Lung (tissue), 11 donors: ENCODE measurements at regions not wholly inside any gene's neighbourhood (a gene's known extent, or its start where the extent isn't known, plus 50 kb on each side); places are given as distances from the start of the nearest gene placed in this dataset.

Source experiments
- ATAC-seq: fragments of 200-7000 bp; cut with Tn5 transposase; one replicate; pipeline ENCODE4 v1.9.1; 2020; ENCODE audit warnings: moderate number of reproducible peaks; ENCODE audit not compliant: insufficient read depth, low FRiP score
- DNase-seq, 3 donors: peaks; one replicate each; pipeline ENCODE4 v3.0.0-alpha.2; 2013 to 2017
- H3K27ac ChIP-seq, 2 donors: one replicate each; pipeline ENCODE4 v1.5.1; 2013; ENCODE audit warnings: mild to moderate bottlenecking in 2 of 2, moderate library complexity in 2 of 2, control low read depth in 1 of 2, inconsistent platforms in 1 of 2, low read depth in 1 of 2, low read length in 1 of 2
- H3K27me3 ChIP-seq, 3 donors: one replicate each; pipeline ENCODE4 v1.5.1; 2013; ENCODE audit warnings: low read length in 2 of 3; ENCODE audit not compliant: control insufficient read depth in 3 of 3, insufficient read depth in 3 of 3
- H3K36me3 ChIP-seq, 4 donors: one replicate each; pipeline ENCODE4 v1.5.1; 2013; ENCODE audit warnings: low read length in 4 of 4, mild to moderate bottlenecking in 1 of 4, moderate library complexity in 1 of 4; ENCODE audit not compliant: control insufficient read depth in 4 of 4, insufficient read depth in 4 of 4
- H3K4me1 ChIP-seq, 5 donors: one replicate each; pipeline ENCODE4 v1.5.1; 2013; ENCODE audit warnings: low read length in 5 of 5, mild to moderate bottlenecking in 2 of 5, moderate library complexity in 1 of 5; ENCODE audit not compliant: control insufficient read depth in 5 of 5, insufficient read depth in 5 of 5
- H3K4me3 ChIP-seq: one replicate; pipeline ENCODE4 v1.5.1; 2013; ENCODE audit warnings: mild to moderate bottlenecking, control low read depth, moderate library complexity
- H3K9ac ChIP-seq, 2 donors: one replicate each; pipeline ENCODE4 v1.5.1; 2013; ENCODE audit warnings: low read length in 2 of 2, control low read depth in 1 of 2; ENCODE audit not compliant: insufficient read depth in 1 of 2
- H3K9me3 ChIP-seq, 4 donors: one replicate each; pipeline ENCODE4 v1.5.1; 2013; ENCODE audit warnings: low read length in 3 of 4, mild to moderate bottlenecking in 1 of 4, moderate library complexity in 1 of 4; ENCODE audit not compliant: control insufficient read depth in 4 of 4, insufficient read depth in 3 of 4
- CTCF ChIP-seq: IDR thresholded peaks from 2 replicates; pipeline ENCODE4 v1.5.1; 2012; ENCODE audit warnings: mild to moderate bottlenecking; ENCODE audit errors: control extremely low read depth, extremely low read depth
- WGBS, 2 donors: extraction: QIAGEN DNeasy Blood & Tissue Kit; methylation state at CpG; one replicate each; pipeline ENCODE4 v1.1.7; 2013; 5-methylcytosine and 5-hydroxymethylcytosine counted together
- donor health status: control.
- donor health status: control.
- donor health status: Bipolar disorder and iron deficiency.
- donor health status: healthy.
- donor health status: DM: yes; HTN: yes; CAD: no.

GRCh38 chr6:97712751-97713150, 429.7 kb upstream of the MMS22L start:
- H3K9ac ChIP-seq: no peak overlapping the region
- no peak for DNase-seq
- no peak overlapping the region for H3K27ac ChIP-seq
- 87 to 91% methylated on average over 4 of the region's 4 CpGs for WGBS, 2 donors
- H3K27me3 ChIP-seq: no peaks in the 10 kb centered on the region
- no peak for ATAC-seq
- no peak overlapping the region for H3K4me3 ChIP-seq
- peaks cover 0 to 3% (median 0%) of the 10 kb centered on the region in 4 donors for H3K9me3 ChIP-seq
- no peaks in the 10 kb centered on the region for H3K4me1 ChIP-seq
- H3K36me3 ChIP-seq: no peaks in the 10 kb centered on the region
- no peak for TF ChIP-seq CTCF

- Histone ChIP-seq H3K4me1 (no peaks in the 10 kb centered on the region), H3K9ac (no peak overlapping the region), H3K4me3 (no peak overlapping the region), H3K27me3 (no peaks in the 10 kb centered on the region), H3K36me3 (no peaks in the 10 kb centered on the region), H3K9me3 (peaks cover 0 to 3% (median 0%) of the 10 kb centered on the region in 4 donors), H3K27ac (no peak overlapping the region)
- no peak for TF ChIP-seq CTCF
- DNase-seq: no peak
- ATAC-seq: no peak
Measured at GRCh38 chr6:97714772-97715171, 431.8 kb upstream of the MMS22L start.

GRCh38 chr6:97717086-97717485, 434.1 kb upstream of the MMS22L start:
- Histone ChIP-seq H3K36me3 (no peaks in the 10 kb centered on the region), H3K27me3 (no peaks in the 10 kb centered on the region), H3K9me3 (peaks cover 0 to 3% (median 0%) of the 10 kb centered on the region in 4 donors), H3K9ac (no peak overlapping the region), H3K4me3 (no peak overlapping the region), H3K27ac (no peak overlapping the region), H3K4me1 (no peaks in the 10 kb centered on the region)
- 49 to 87% methylated on average over 3 of the region's 3 CpGs for WGBS, 2 donors
- ATAC-seq (no peak), DNase-seq (no peak)
- no peak for TF ChIP-seq CTCF

GRCh38 chr6:97726378-97726777, 443.4 kb upstream of the MMS22L start:
- Histone ChIP-seq H3K4me1 (no peaks in the 10 kb centered on the region), H3K27ac (no peak overlapping the region), H3K36me3 (no peaks in the 10 kb centered on the region), H3K4me3 (no peak overlapping the region), H3K9me3 (no peaks in the 10 kb centered on the region), H3K27me3 (no peaks in the 10 kb centered on the region), H3K9ac (no peak overlapping the region)
- no peak for ATAC-seq
- no peak for DNase-seq
- no peak for TF ChIP-seq CTCF
- WGBS, 2 donors: 63 to 64% methylated on average over 2 of the region's 2 CpGs
